ENCODE measurements at regions not wholly inside any gene's neighbourhood (a gene's known extent, or its start where the extent isn't known, plus 50 kb on each side); places are given as distances from the start of the nearest gene placed in this dataset.

- no peak for TF ChIP-seq CTCF (IDR thresholded peaks at IDR 0.05; ENCODE audit: low read length)
- no peak for TF ChIP-seq EZH2 (optimal IDR thresholded peaks at IDR 0.05; ENCODE audit: low read depth, low read length)
- no peak for TF ChIP-seq EZH2phosphoT487 (IDR thresholded peaks at IDR 0.05; ENCODE audit: low read length)
Observed at GRCh38 chr3:56951366-56951765, 109.1 kb upstream of the SPATA12 start.

Data from MM.1S (cell line).